ENCODE measurements at regions not wholly inside any gene's neighbourhood (a gene's known extent, or its start where the extent isn't known, plus 50 kb on each side); places are given as distances from the start of the nearest gene placed in this dataset.

DNA sequence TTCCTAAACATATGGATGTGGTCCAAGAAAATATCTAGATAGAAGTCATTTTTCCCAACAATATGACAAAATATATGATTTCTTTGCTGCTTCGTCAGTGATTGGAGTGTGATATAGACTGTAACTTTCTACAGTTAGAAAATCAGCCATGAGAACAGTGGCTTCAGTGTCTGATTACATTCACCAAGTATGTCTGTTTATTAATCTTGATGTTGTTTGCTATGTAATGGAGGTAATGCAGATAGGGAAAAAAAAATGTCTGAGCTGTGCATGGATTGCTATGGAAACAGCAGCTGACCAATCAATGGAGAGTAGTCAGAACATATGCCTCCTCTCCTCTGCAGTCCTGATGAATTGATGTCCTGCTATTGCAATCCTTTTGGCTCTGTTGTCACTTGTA lies 72.3 kb upstream of the GAP43 start:
- CTCF ChIA-PET: no interaction called here
- peaks cover 13% of the 10 kb centered on the region for H3K27me3 Mint-ChIP-seq (ENCODE audit: insufficient read depth, unreplicated experiment)
- no peaks in the 10 kb centered on the region for H3K36me3 Mint-ChIP-seq (ENCODE audit: insufficient read depth, unreplicated experiment)
- Histone ChIP-seq H3K4me1 (no peaks in the 10 kb centered on the region), H3K27me3 (replicated peaks; ENCODE audit: control insufficient read depth, insufficient read depth, low read length) (no peaks in the 10 kb centered on the region), H3K4me3 (ENCODE audit: low read depth, low read length) (no peak overlapping the region), H3K36me3 (ENCODE audit: control insufficient read depth, insufficient read depth, low read length) (no peaks in the 10 kb centered on the region), H3K9me3 (no peaks in the 10 kb centered on the region)
- TF ChIP-seq, protein P1, sequence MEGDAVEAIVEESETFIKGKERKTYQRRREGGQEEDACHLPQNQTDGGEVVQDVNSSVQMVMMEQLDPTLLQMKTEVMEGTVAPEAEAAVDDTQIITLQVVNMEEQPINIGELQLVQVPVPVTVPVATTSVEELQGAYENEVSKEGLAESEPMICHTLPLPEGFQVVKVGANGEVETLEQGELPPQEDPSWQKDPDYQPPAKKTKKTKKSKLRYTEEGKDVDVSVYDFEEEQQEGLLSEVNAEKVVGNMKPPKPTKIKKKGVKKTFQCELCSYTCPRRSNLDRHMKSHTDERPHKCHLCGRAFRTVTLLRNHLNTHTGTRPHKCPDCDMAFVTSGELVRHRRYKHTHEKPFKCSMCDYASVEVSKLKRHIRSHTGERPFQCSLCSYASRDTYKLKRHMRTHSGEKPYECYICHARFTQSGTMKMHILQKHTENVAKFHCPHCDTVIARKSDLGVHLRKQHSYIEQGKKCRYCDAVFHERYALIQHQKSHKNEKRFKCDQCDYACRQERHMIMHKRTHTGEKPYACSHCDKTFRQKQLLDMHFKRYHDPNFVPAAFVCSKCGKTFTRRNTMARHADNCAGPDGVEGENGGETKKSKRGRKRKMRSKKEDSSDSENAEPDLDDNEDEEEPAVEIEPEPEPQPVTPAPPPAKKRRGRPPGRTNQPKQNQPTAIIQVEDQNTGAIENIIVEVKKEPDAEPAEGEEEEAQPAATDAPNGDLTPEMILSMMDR (IDR thresholded peaks at IDR 0.05; ENCODE audit: insufficient read depth in 1 of 2, low read depth in 1 of 2, low read length in 1 of 2, severe bottlenecking in 1 of 2, unreplicated experiment in 1 of 2): no peak
- BruUV-seq (replicated peaks): no TSS peak
- no peaks in the 10 kb centered on the region for H3K9me3 Mint-ChIP-seq (ENCODE audit: unreplicated experiment)
- H3K4me3 Mint-ChIP-seq (ENCODE audit: unreplicated experiment): no peak overlapping the region
- no peak for DNase-seq
- no peaks in the 10 kb centered on the region for H3K4me1 Mint-ChIP-seq (ENCODE audit: low read depth, unreplicated experiment)
- H3K27ac Mint-ChIP-seq (ENCODE audit: unreplicated experiment): no peak overlapping the region
- intact Hi-C loops (cut with micrococcal nuclease; ENCODE audit: unreplicated experiment): no loop called here
- POLR2A ChIA-PET: no interaction called here

DNA sequence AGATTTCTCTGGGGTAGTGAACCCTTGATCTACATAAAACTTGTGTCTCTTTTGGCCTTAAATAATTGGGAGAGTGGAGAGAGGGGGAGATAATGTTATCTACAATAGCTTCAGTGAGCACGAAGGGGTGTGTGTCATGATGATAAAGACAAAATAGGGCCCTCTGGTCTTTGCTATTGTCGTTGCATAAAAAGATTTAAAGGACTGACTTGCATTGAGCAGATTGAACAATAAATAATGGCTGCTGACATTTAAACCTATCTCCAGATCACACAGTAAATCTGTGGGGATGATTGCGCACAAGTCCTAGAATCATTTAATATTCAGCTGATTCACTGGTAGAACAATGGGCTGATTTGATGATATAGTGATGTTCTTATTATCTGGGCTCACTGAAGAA lies 71.3 kb upstream of the GAP43 start:
- Histone ChIP-seq H3K4me1 (no peaks in the 10 kb centered on the region), H3K9me3 (no peaks in the 10 kb centered on the region), H3K36me3 (ENCODE audit: control insufficient read depth, insufficient read depth, low read length) (no peaks in the 10 kb centered on the region), H3K27me3 (replicated peaks; ENCODE audit: control insufficient read depth, insufficient read depth, low read length) (no peaks in the 10 kb centered on the region), H3K4me3 (ENCODE audit: low read depth, low read length) (no peak overlapping the region)
- BruUV-seq (replicated peaks): no TSS peak
- ChIA-PET POLR2A (no interaction called here), CTCF (no interaction called here)
- TF ChIP-seq, protein P1 (IDR thresholded peaks at IDR 0.05; ENCODE audit: insufficient read depth in 1 of 2, low read depth in 1 of 2, low read length in 1 of 2, severe bottlenecking in 1 of 2, unreplicated experiment in 1 of 2): no peak
- peaks cover 10% of the 10 kb centered on the region for H3K27me3 Mint-ChIP-seq (ENCODE audit: insufficient read depth, unreplicated experiment)
- H3K27ac Mint-ChIP-seq (ENCODE audit: unreplicated experiment): no peak overlapping the region
- H3K4me1 Mint-ChIP-seq (ENCODE audit: low read depth, unreplicated experiment): no peaks in the 10 kb centered on the region
- no peaks in the 10 kb centered on the region for H3K9me3 Mint-ChIP-seq (ENCODE audit: unreplicated experiment)
- H3K36me3 Mint-ChIP-seq (ENCODE audit: insufficient read depth, unreplicated experiment): no peaks in the 10 kb centered on the region
- intact Hi-C loops (cut with micrococcal nuclease; ENCODE audit: unreplicated experiment): no loop called here
- DNase-seq: no peak
- no peak overlapping the region for H3K4me3 Mint-ChIP-seq (ENCODE audit: unreplicated experiment)

DNA sequence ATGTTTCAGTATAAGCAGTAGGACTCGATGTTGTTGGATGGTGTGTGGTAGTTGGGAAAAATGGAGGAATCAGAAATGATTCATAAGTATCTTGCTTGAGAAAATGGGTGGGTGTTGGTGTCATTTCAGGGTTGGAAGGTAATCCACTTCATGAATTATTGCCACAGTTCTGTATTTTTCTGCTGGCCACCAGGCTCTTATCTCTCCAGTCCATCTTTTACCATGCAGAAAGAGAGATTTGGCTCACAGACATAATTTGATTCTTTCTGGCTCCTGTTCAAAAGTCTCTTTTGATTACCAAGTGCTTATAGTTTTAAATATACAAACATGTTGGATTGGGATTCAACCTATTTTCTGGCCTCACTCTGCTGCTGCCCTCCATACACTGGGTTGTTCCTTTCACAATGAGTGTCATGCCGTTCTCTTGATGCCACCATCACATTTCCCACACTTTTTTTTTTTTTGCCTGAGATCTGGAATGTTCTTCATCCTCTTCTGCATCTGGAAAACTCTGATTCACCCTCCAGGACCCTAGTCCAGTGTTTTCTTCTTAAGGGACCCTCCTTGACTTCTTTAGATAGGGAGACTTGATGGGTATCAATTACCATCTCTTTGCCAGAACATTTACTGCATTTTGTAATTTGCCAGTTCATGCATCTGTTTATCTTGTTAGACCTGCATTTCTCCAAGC lies 69.4 kb upstream of the GAP43 start:
- no peaks in the 10 kb centered on the region for H3K36me3 Mint-ChIP-seq (ENCODE audit: insufficient read depth, unreplicated experiment)
- intact Hi-C loops (cut with micrococcal nuclease; ENCODE audit: unreplicated experiment): no loop called here
- TF ChIP-seq, protein P1 (IDR thresholded peaks at IDR 0.05; ENCODE audit: insufficient read depth in 1 of 2, low read depth in 1 of 2, low read length in 1 of 2, severe bottlenecking in 1 of 2, unreplicated experiment in 1 of 2): no peak
- Histone ChIP-seq H3K4me1 (no peaks in the 10 kb centered on the region), H3K9me3 (no peaks in the 10 kb centered on the region), H3K36me3 (ENCODE audit: control insufficient read depth, insufficient read depth, low read length) (no peaks in the 10 kb centered on the region), H3K4me3 (ENCODE audit: low read depth, low read length) (no peak overlapping the region), H3K27me3 (replicated peaks; ENCODE audit: control insufficient read depth, insufficient read depth, low read length) (no peaks in the 10 kb centered on the region)
- POLR2A ChIA-PET: no interaction called here
- H3K27me3 Mint-ChIP-seq (ENCODE audit: insufficient read depth, unreplicated experiment): peaks cover 10% of the 10 kb centered on the region
- no peaks in the 10 kb centered on the region for H3K4me1 Mint-ChIP-seq (ENCODE audit: low read depth, unreplicated experiment)
- CTCF ChIA-PET: no interaction called here
- BruUV-seq (replicated peaks): no TSS peak
- no peak overlapping the region for H3K27ac Mint-ChIP-seq (ENCODE audit: unreplicated experiment)
- H3K9me3 Mint-ChIP-seq (ENCODE audit: unreplicated experiment): no peaks in the 10 kb centered on the region
- no peak overlapping the region for H3K4me3 Mint-ChIP-seq (ENCODE audit: unreplicated experiment)
- DNase-seq: no peak
